ENCODE measurements at regions not wholly inside any gene's neighbourhood (a gene's known extent, or its start where the extent isn't known, plus 50 kb on each side); places are given as distances from the start of the nearest gene placed in this dataset.

- FAIRE-seq (no peak), DNase-seq (ENCODE audit: low read depth in 1 of 2, low spot score in 1 of 2) (no peak), ATAC-seq (no peak)
- H3K4me3 ChIP-seq, result no peak overlapping the region
- H3K4me2 ChIP-seq, result no peak overlapping the region
- POLR2A ChIA-PET, result no interaction called here
- no peak for TF ChIP-seq CBX2 (IDR thresholded peaks at IDR 0.05; ENCODE audit: borderline replicate concordance, low read depth)
- no peak for TF ChIP-seq TP53 (CRISPR knock-in tag; IDR thresholded peaks at IDR 0.05)
- no peak for TF ChIP-seq RARB (CRISPR knock-in tag; IDR thresholded peaks at IDR 0.05)
- TF ChIP-seq NPAS2 (CRISPR knock-in tag; IDR thresholded peaks at IDR 0.05; ENCODE audit: borderline replicate concordance), result no peak
- TF ChIP-seq BHLHE40 (IDR thresholded peaks at IDR 0.05; ENCODE audit: low read depth, low read length), result no peak
- no peak for TF ChIP-seq SMC3 (IDR thresholded peaks at IDR 0.05)
- TF ChIP-seq USF2 (IDR thresholded peaks at IDR 0.05), result no peak
- no peak overlapping the region for H3K27ac ChIP-seq
- CTCF ChIA-PET, result no interaction called here
- H3K4me1 ChIP-seq, result no peaks in the 10 kb centered on the region
- no peaks in the 10 kb centered on the region for H3K9me3 ChIP-seq
- 17% methylated on average over 1 of the region's 1 CpG for WGBS (ENCODE audit: missing lambda C conversion rate)
Observed at GRCh38 chr3:31051226-31051625, 156.8 kb upstream of the GADL1 start.

GRCh38 chr3:31053299-31053698 lies 158.8 kb upstream of the GADL1 start:
- ChIA-PET CTCF (interaction anchor here (0.6 to 0.7 kb wide), 2 partner anchors 12 to 433 kb away, joined by 3 to 5 read pairs; no protein-coding TSS in a partner anchor), POLR2A (no interaction called here)

DNA sequence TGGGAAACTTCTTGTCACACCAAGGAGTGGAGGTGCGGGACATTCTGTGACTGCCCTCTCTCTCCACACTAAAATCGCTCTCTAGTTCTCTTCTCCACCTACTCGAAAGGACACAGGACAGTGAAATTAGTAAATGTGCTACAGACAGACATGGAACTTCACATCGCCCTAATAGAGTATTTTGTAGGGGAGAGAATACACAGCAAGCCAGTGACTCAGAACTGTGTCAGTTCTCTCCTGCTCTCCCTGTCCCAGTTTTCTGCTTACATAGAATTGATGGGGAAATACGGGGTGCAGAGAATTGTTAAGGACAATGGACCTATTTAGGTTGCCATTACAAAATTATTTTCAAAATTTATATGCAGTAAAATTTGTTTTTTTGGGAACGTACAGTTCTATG lies 159.6 kb upstream of the GADL1 start:
- 42% methylated on average over 6 of the region's 6 CpGs for WGBS (ENCODE audit: missing lambda C conversion rate)
- H3K4me1 ChIP-seq, result no peaks in the 10 kb centered on the region
- no peak overlapping the region for H3K4me3 ChIP-seq
- H3K9me3 ChIP-seq, result peaks cover 9% of the 10 kb centered on the region; the same call in 1 of the 3 replicates
- H3K27ac ChIP-seq, result no peak overlapping the region
- ChIA-PET CTCF (no interaction called here), POLR2A (no interaction called here)
- DNase-seq (ENCODE audit: low read depth in 1 of 2, low spot score in 1 of 2) (no peak), ATAC-seq (no peak), FAIRE-seq (no peak)
- no peak overlapping the region for H3K4me2 ChIP-seq
- TF ChIP-seq HOXB5 (CRISPR knock-in tag; IDR thresholded peaks at IDR 0.05), result no peak
- TF ChIP-seq SMC3 (IDR thresholded peaks at IDR 0.05), result no peak
- no peak for TF ChIP-seq BHLHE40 (IDR thresholded peaks at IDR 0.05; ENCODE audit: low read depth, low read length)
- TF ChIP-seq, protein P1, sequence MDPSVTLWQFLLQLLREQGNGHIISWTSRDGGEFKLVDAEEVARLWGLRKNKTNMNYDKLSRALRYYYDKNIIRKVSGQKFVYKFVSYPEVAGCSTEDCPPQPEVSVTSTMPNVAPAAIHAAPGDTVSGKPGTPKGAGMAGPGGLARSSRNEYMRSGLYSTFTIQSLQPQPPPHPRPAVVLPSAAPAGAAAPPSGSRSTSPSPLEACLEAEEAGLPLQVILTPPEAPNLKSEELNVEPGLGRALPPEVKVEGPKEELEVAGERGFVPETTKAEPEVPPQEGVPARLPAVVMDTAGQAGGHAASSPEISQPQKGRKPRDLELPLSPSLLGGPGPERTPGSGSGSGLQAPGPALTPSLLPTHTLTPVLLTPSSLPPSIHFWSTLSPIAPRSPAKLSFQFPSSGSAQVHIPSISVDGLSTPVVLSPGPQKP (IDR thresholded peaks at IDR 0.05; ENCODE audit: low read depth, low read length), result no peak
- TF ChIP-seq JUNB (IDR thresholded peaks at IDR 0.05), result no peak
- TF ChIP-seq NFE2L2 (conservative IDR thresholded peaks at IDR 0.05; ENCODE audit: low read length), result no peak
- no peak for TF ChIP-seq EHMT2 (IDR thresholded peaks at IDR 0.05; ENCODE audit: low read depth)
- TF ChIP-seq HMGXB4 (CRISPR knock-in tag; IDR thresholded peaks at IDR 0.05; ENCODE audit: borderline replicate concordance), result no peak
- TF ChIP-seq TP53 (CRISPR knock-in tag; IDR thresholded peaks at IDR 0.05), result no peak
- TF ChIP-seq KDM1A (IDR thresholded peaks at IDR 0.05; ENCODE audit: low read depth), result no peak
- TF ChIP-seq HDAC2 (IDR thresholded peaks at IDR 0.05), result no peak
- TF ChIP-seq NPAS2 (CRISPR knock-in tag; IDR thresholded peaks at IDR 0.05; ENCODE audit: borderline replicate concordance), result no peak

More at GRCh38 chr3:31053299-31053698, 158.8 kb upstream of the GADL1 start:
- FAIRE-seq, result no peak
- no peak overlapping the region for H3K4me3 ChIP-seq
- TF ChIP-seq PBX3 (IDR thresholded peaks at IDR 0.05) (no peak), MAZ (IDR thresholded peaks at IDR 0.05; ENCODE audit: borderline replicate concordance, low read depth, low read length) (no peak), BHLHE40 (IDR thresholded peaks at IDR 0.05; ENCODE audit: low read depth, low read length) (no peak), KDM1A (IDR thresholded peaks at IDR 0.05; ENCODE audit: low read depth) (no peak), ESRRA (IDR thresholded peaks at IDR 0.05; ENCODE audit: borderline replicate concordance, low read length) (no peak), USF2 (IDR thresholded peaks at IDR 0.05) (no peak), RAD21 (conservative IDR thresholded peaks at IDR 0.05 in 1 of 2, IDR thresholded peaks at IDR 0.05 in 1 of 2) (no peak), NPAS2 (CRISPR knock-in tag; IDR thresholded peaks at IDR 0.05; ENCODE audit: borderline replicate concordance) (no peak), CEBPB (IDR thresholded peaks at IDR 0.05) (no peak), SREBF2 (IDR thresholded peaks at IDR 0.05) (no peak), POLR2A (IDR thresholded peaks at IDR 0.05; ENCODE audit: low read length) (no peak), HOXB13 (CRISPR knock-in tag; IDR thresholded peaks at IDR 0.05; ENCODE audit: low read depth) (no peak), JUNB (IDR thresholded peaks at IDR 0.05) (no peak), KDM5A (IDR thresholded peaks at IDR 0.05) (no peak), RARB (CRISPR knock-in tag; IDR thresholded peaks at IDR 0.05) (no peak), SMC3 (IDR thresholded peaks at IDR 0.05) (no peak), FOSL2 (IDR thresholded peaks at IDR 0.05) (no peak), FOSL2 (CRISPR knock-in tag; IDR thresholded peaks at IDR 0.05) (no peak), HDAC2 (IDR thresholded peaks at IDR 0.05) (no peak), BCL3 (IDR thresholded peaks at IDR 0.05) (no peak), CBX8 (IDR thresholded peaks at IDR 0.05) (no peak)
- whole genome bisulfite sequencing (ENCODE audit: missing lambda C conversion rate), result 47% methylated on average over 1 of the region's 1 CpG
- DNase-seq (ENCODE audit: low read depth in 1 of 2, low spot score in 1 of 2), result no peak
- H3K4me1 ChIP-seq, result no peaks in the 10 kb centered on the region
- no peak overlapping the region for H3K27ac ChIP-seq
- no peak for ATAC-seq
- H3K9me3 ChIP-seq, result 0 out of 3 replicates have a peak, but pooled peaks cover 2% of the 10 kb centered on the region
- H3K4me2 ChIP-seq, result no peak overlapping the region

Data from A549 (cell line).